GM12878 (cell line): ENCODE measurements at regions not wholly inside any gene's neighbourhood (a gene's known extent, or its start where the extent isn't known, plus 50 kb on each side); places are given as distances from the start of the nearest gene placed in this dataset.

ENCODE experiments used
- ATAC-seq: fragments of 200-7000 bp; cut with Tn5 transposase; 3 replicates; pipeline ENCODE4 v1.9.1; 2020; ENCODE audit warnings: mild to moderate bottlenecking, moderate library complexity
- BruUV-seq: library from RNA; stranded (reverse); fragments of 400-500 nt; replicated peaks from 2 replicates; lab custom pipeline; 2021; lab: Mats Ljungman, UMichigan
- CTCF ChIA-PET: fragments of 300-600 bp; sonication (Branson Sonifier 250); formaldehyde crosslinking; extraction: SDS; loops from one replicate; lab custom pipeline; 2021; ENCODE audit warnings: inconsistent platforms; lab: Yijun Ruan, JAX
- POLR2A ChIA-PET: fragments of 350-600 bp; formaldehyde crosslinking; extraction: SDS; loops from one replicate; lab custom pipeline; 2021; ENCODE audit warnings: inconsistent platforms; lab: Charles Lee
- RAD21 ChIA-PET: fragments of 300-600 bp; sonication (Branson Sonifier 250); formaldehyde crosslinking; loops from one replicate; lab custom pipeline; 2023; ENCODE audit warnings: antibody characterized with exemption; ENCODE audit not compliant: unreplicated experiment; lab: Charles Lee
- SMC1A ChIA-PET: fragments of 300-600 bp; sonication (Branson Sonifier 250); formaldehyde crosslinking; loops from one replicate; lab custom pipeline; 2023; ENCODE audit not compliant: unreplicated experiment, uncharacterized antibody; lab: Charles Lee
- DNase-seq: peaks from one replicate; pipeline ENCODE4 v3.0.0-alpha.2; 2011; ENCODE audit warnings: low read depth, low spot score
- FAIRE-seq: peaks from 3 replicates; lab custom pipeline; 2011; peaks lifted over from hg19 to GRCh38; lab: Jason Lieb, UNC
- H2AFZ ChIP-seq: 2 replicates; pipeline ENCODE4 v1.6.0; 2011; ENCODE audit warnings: low read depth, low read length, control low read depth; ENCODE audit not compliant: control insufficient read depth
- H3K27ac ChIP-seq: 2 replicates; pipeline ENCODE4 v1.5.1; 2011; ENCODE audit warnings: control low read depth; ENCODE audit not compliant: control insufficient read depth, insufficient read depth
- H3K27me3 ChIP-seq, 2 experiments: replicated peaks in 1 of 2; 2 replicates each; pipeline versions ENCODE4 v1.6.0 to v1.6.1; 2011; ENCODE audit warnings: low read length in 1 of 2; ENCODE audit not compliant: control insufficient read depth in 2 of 2, insufficient read depth in 2 of 2
- H3K36me3 ChIP-seq, 2 experiments: 2 replicates each; pipeline ENCODE4 v1.5.1; 2011; ENCODE audit warnings: low read length in 1 of 2; ENCODE audit not compliant: control insufficient read depth in 2 of 2, insufficient read depth in 2 of 2
- H3K4me1 ChIP-seq: 2 replicates; pipeline ENCODE4 v1.6.1; 2011; ENCODE audit warnings: mild to moderate bottlenecking, low read length, moderate library complexity, mixed read lengths; ENCODE audit not compliant: control insufficient read depth, insufficient read depth
- H3K4me2 ChIP-seq: 2 replicates; pipeline ENCODE4 v1.6.0; 2011; ENCODE audit warnings: control low read depth; ENCODE audit not compliant: control insufficient read depth, insufficient read depth
- H3K4me3 ChIP-seq: fragments of 200-600 bp; sonication (generic); 2 replicates; pipeline ENCODE4 v1.5.1; 2016
- H3K79me2 ChIP-seq: 2 replicates; pipeline ENCODE4 v1.6.0; 2011; ENCODE audit warnings: low read length; ENCODE audit not compliant: control insufficient read depth, insufficient read depth
- H3K9ac ChIP-seq: 2 replicates; pipeline ENCODE4 v1.8.0; 2011; ENCODE audit warnings: low read length, control low read depth, mixed read lengths; ENCODE audit not compliant: control insufficient read depth, insufficient read depth
- H3K9me3 ChIP-seq: replicated peaks from 3 replicates; pipeline ENCODE4 v1.5.1; 2011; ENCODE audit warnings: mild to moderate bottlenecking, low read length; ENCODE audit not compliant: control insufficient read depth, insufficient read depth
- H4K20me1 ChIP-seq: 2 replicates; pipeline ENCODE4 v1.6.0; 2011; ENCODE audit not compliant: control insufficient read depth, insufficient read depth
- CBFB ChIP-seq: IDR thresholded peaks from 2 replicates; pipeline ENCODE4 v1.6.1; 2016; ENCODE audit warnings: antibody characterized with exemption, low read depth
- CBX3 ChIP-seq: fragments of 200-600 bp; sonication (generic); IDR thresholded peaks from 2 replicates; pipeline ENCODE4 v1.6.1; 2016; ENCODE audit warnings: low read depth, borderline replicate concordance
- CREB1 ChIP-seq: IDR thresholded peaks from 2 replicates; pipeline ENCODE4 v1.6.1; 2012; ENCODE audit warnings: low read depth, mild to moderate bottlenecking, inconsistent platforms
- CREM ChIP-seq: IDR thresholded peaks from 2 replicates; pipeline ENCODE4 v1.6.1; 2014; ENCODE audit warnings: antibody characterized with exemption, low read depth
- EP300 ChIP-seq, 2 experiments: fragments of 150-350 bp in 1 of 2; IDR thresholded peaks; 2 replicates each; pipeline ENCODE4 v1.6.1; 2011 to 2012; ENCODE audit warnings: low read depth in 2 of 2, low read length in 2 of 2, borderline replicate concordance in 1 of 2, improper control_type of control experiment in 1 of 2, inconsistent platforms in 1 of 2; ENCODE audit not compliant: control insufficient read depth in 1 of 2
- FOS ChIP-seq: IDR thresholded peaks from 3 replicates; pipeline ENCODE4 v1.6.1; 2011; ENCODE audit warnings: borderline replicate concordance; ENCODE audit not compliant: insufficient read length; ENCODE audit errors: extremely low read depth
- IKZF2 ChIP-seq, 2 experiments: fragments of 450-650 bp; IDR thresholded peaks; 2 replicates each; pipeline ENCODE4 v1.6.1; 2017; ENCODE audit warnings: mild to moderate bottlenecking in 2 of 2, moderate library complexity in 2 of 2
- KAT2A ChIP-seq: conservative IDR thresholded peaks from 2 replicates; pipeline ENCODE4 v1.6.1; 2011; ENCODE audit warnings: low read depth, low read length; ENCODE audit not compliant: control insufficient read depth
- MTA3 ChIP-seq: IDR thresholded peaks from 2 replicates; pipeline ENCODE4 v1.6.1; 2012; ENCODE audit warnings: low read length, inconsistent platforms, borderline replicate concordance
- NR2C2 ChIP-seq: IDR thresholded peaks from 2 replicates; pipeline ENCODE4 v1.6.1; 2011; ENCODE audit warnings: borderline replicate concordance, low read depth; ENCODE audit not compliant: control insufficient read depth, insufficient read length
- PML ChIP-seq: IDR thresholded peaks from 2 replicates; pipeline ENCODE4 v1.6.1; 2012; ENCODE audit warnings: low read length, inconsistent platforms
- RCOR1 ChIP-seq: conservative IDR thresholded peaks from 2 replicates; pipeline ENCODE4 v1.6.1; 2012; ENCODE audit warnings: low read depth, low read length, improper control_type of control experiment
- SIN3A ChIP-seq: IDR thresholded peaks from 2 replicates; pipeline ENCODE4 v1.6.1; 2012; ENCODE audit warnings: low read depth, low read length, improper control_type of control experiment
- SUPT20H ChIP-seq: IDR thresholded peaks from 2 replicates; pipeline ENCODE4 v1.6.1; 2011; ENCODE audit warnings: low read depth, mild to moderate bottlenecking, low read length, moderate library complexity, borderline replicate concordance; ENCODE audit not compliant: control insufficient read depth
- TCF7 ChIP-seq: IDR thresholded peaks from 2 replicates; pipeline ENCODE4 v1.6.1; 2014; ENCODE audit warnings: antibody characterized with exemption, borderline replicate concordance
- YY1 ChIP-seq: IDR thresholded peaks from 2 replicates; pipeline ENCODE4 v1.6.1; 2011; ENCODE audit warnings: low read depth, mild to moderate bottlenecking, low read length
- ZBED1 ChIP-seq: IDR thresholded peaks from 2 replicates; pipeline ENCODE4 v1.6.1; 2016; ENCODE audit warnings: borderline replicate concordance
- WGBS: methylation state at CpG from one replicate; pipeline ENCODE4 v1.1.6; 2016; ENCODE audit warnings: low lambda C conversion rate; ENCODE audit not compliant: insufficient replicate concordance, insufficient coverage; ENCODE audit errors: missing lambda C conversion rate; 5-methylcytosine and 5-hydroxymethylcytosine counted together
- in situ Hi-C: fragments of 300-500 bp; cut with MboI; formaldehyde crosslinking; loops from 9 replicates; pipeline ENCODE4 v1.14.3; 2018; ENCODE audit warnings: mixed read lengths
- intact Hi-C: fragments of 100-400 bp; cut with micrococcal nuclease; formaldehyde crosslinking; loops from one replicate; pipeline ENCODE4 v1.14.2; 2022; ENCODE audit not compliant: unreplicated experiment
- TF ChIP-seq, protein P1 (sequence below): fragments of 450-650 bp; IDR thresholded peaks from 2 replicates; pipeline ENCODE4 v1.6.1; 2014; ENCODE audit warnings: mild to moderate bottlenecking
- TF ChIP-seq, protein P2 (sequence below): fragments of 450-650 bp; IDR thresholded peaks from 2 replicates; pipeline ENCODE4 v1.6.1; 2017; ENCODE audit warnings: mild to moderate bottlenecking, moderate library complexity

DNA sequence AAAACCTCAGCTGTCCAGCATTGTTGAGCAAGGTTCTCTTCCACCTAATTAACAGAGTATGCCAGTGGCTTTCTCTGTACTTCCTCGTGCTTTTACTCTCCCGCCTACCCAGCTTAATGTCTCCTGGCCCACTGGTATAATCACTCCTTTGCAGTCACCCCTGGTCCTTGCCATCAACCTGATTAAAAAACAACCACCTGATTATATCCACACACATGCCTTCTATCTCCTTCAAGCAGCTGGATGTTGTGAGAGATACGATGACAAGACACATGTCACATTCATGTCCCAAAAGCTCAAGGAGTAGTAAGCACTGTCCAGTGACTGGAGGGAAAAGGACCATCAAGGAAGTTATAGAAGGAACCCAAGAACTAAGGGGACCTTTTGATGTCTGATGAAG, 241.3 kb upstream of the GRIP1 start:
- Histone ChIP-seq H3K36me3 (no peaks in the 10 kb centered on the region), H3K4me1 (no peaks in the 10 kb centered on the region), H3K79me2 (no peaks in the 10 kb centered on the region), H2AFZ (no peak overlapping the region), H3K4me2 (no peak overlapping the region), H3K27me3 (no peaks in the 10 kb centered on the region), H3K4me3 (no peak overlapping the region), H4K20me1 (no peaks in the 10 kb centered on the region), H3K9me3 (no peaks in the 10 kb centered on the region), H3K27ac (no peak overlapping the region), H3K9ac (no peak overlapping the region)
- no peak for TF ChIP-seq NR2C2
- TF ChIP-seq PML: no peak
- TF ChIP-seq RCOR1: no peak
- no peak for TF ChIP-seq CREB1
- TF ChIP-seq, protein P1, sequence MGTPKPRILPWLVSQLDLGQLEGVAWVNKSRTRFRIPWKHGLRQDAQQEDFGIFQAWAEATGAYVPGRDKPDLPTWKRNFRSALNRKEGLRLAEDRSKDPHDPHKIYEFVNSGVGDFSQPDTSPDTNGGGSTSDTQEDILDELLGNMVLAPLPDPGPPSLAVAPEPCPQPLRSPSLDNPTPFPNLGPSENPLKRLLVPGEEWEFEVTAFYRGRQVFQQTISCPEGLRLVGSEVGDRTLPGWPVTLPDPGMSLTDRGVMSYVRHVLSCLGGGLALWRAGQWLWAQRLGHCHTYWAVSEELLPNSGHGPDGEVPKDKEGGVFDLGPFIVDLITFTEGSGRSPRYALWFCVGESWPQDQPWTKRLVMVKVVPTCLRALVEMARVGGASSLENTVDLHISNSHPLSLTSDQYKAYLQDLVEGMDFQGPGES: no peak
- no peak for TF ChIP-seq SUPT20H
- TF ChIP-seq YY1: no peak
- no peak for TF ChIP-seq MTA3
- TF ChIP-seq KAT2A: no peak
- TF ChIP-seq EP300 (IDR thresholded peaks at IDR 0.05; ENCODE audit: borderline replicate concordance in 1 of 2, control insufficient read depth in 1 of 2, low read depth in 2 of 2, low read length in 2 of 2): no peak
- TF ChIP-seq, protein P2, sequence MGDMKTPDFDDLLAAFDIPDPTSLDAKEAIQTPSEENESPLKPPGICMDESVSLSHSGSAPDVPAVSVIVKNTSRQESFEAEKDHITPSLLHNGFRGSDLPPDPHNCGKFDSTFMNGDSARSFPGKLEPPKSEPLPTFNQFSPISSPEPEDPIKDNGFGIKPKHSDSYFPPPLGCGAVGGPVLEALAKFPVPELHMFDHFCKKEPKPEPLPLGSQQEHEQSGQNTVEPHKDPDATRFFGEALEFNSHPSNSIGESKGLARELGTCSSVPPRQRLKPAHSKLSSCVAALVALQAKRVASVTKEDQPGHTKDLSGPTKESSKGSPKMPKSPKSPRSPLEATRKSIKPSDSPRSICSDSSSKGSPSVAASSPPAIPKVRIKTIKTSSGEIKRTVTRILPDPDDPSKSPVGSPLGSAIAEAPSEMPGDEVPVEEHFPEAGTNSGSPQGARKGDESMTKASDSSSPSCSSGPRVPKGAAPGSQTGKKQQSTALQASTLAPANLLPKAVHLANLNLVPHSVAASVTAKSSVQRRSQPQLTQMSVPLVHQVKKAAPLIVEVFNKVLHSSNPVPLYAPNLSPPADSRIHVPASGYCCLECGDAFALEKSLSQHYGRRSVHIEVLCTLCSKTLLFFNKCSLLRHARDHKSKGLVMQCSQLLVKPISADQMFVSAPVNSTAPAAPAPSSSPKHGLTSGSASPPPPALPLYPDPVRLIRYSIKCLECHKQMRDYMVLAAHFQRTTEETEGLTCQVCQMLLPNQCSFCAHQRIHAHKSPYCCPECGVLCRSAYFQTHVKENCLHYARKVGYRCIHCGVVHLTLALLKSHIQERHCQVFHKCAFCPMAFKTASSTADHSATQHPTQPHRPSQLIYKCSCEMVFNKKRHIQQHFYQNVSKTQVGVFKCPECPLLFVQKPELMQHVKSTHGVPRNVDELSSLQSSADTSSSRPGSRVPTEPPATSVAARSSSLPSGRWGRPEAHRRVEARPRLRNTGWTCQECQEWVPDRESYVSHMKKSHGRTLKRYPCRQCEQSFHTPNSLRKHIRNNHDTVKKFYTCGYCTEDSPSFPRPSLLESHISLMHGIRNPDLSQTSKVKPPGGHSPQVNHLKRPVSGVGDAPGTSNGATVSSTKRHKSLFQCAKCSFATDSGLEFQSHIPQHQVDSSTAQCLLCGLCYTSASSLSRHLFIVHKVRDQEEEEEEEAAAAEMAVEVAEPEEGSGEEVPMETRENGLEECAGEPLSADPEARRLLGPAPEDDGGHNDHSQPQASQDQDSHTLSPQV: no peak
- TF ChIP-seq IKZF2 (IDR thresholded peaks at IDR 0.05): no peak
- no peak for TF ChIP-seq FOS
- TF ChIP-seq TCF7: no peak
- TF ChIP-seq ZBED1: no peak
- TF ChIP-seq CREM: no peak
- no peak for TF ChIP-seq CBFB
- no peak for TF ChIP-seq SIN3A
- no peak for TF ChIP-seq CBX3
- CTCF ChIA-PET: no interaction called here
- no peak for FAIRE-seq
- RAD21 ChIA-PET: no interaction called here
- BruUV-seq: no TSS peak
- POLR2A ChIA-PET: interaction anchor here (0.5 kb wide), 1 partner anchor 744 kb away, joined by 3 read pairs; no protein-coding TSS in a partner anchor
- SMC1A ChIA-PET: no interaction called here
- WGBS: 17% methylated on average over 3 of the region's 3 CpGs
- in situ Hi-C loops (no loop called here), intact Hi-C loops (no loop called here)
- no peak for DNase-seq
- no peak for ATAC-seq
